C4-2B (cell line): ENCODE measurements at regions not wholly inside any gene's neighbourhood (a gene's known extent, or its start where the extent isn't known, plus 50 kb on each side); places are given as distances from the start of the nearest gene placed in this dataset.

Experiments
- ZFX ChIP-seq: fragments of 450-650 bp; IDR thresholded peaks from 2 replicates; pipeline ENCODE4 v1.6.1; 2017
- TF ChIP-seq, protein P1 (sequence below): fragments of 450-650 bp; conservative IDR thresholded peaks from 2 replicates; pipeline ENCODE4 v1.5.1; 2017; ENCODE audit warnings: mild to moderate bottlenecking

DNA sequence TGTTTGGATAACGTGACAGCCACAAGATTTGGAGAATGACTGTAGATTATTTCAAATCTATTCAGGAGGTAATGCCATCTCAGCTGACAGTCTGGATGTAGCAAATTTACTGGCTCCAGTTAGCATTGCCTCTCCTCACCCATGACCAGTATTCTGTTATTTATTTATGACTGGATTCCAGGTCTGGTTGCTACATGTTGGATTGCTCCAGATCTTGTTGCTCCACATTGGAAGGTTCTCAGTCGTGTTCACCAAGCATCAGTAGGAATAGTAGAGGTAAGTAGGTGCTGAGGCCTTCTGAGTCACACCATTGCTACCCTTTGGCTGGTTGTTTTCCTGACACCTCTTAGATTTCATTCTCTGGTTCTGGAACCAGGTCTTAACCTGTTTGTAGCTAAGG, 69.5 kb upstream of the ELOVL5 start:
- TF ChIP-seq, protein P1, sequence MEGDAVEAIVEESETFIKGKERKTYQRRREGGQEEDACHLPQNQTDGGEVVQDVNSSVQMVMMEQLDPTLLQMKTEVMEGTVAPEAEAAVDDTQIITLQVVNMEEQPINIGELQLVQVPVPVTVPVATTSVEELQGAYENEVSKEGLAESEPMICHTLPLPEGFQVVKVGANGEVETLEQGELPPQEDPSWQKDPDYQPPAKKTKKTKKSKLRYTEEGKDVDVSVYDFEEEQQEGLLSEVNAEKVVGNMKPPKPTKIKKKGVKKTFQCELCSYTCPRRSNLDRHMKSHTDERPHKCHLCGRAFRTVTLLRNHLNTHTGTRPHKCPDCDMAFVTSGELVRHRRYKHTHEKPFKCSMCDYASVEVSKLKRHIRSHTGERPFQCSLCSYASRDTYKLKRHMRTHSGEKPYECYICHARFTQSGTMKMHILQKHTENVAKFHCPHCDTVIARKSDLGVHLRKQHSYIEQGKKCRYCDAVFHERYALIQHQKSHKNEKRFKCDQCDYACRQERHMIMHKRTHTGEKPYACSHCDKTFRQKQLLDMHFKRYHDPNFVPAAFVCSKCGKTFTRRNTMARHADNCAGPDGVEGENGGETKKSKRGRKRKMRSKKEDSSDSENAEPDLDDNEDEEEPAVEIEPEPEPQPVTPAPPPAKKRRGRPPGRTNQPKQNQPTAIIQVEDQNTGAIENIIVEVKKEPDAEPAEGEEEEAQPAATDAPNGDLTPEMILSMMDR = no peak
- no peak for TF ChIP-seq ZFX
